A673 (cell line): ENCODE measurements at regions not wholly inside any gene's neighbourhood (a gene's known extent, or its start where the extent isn't known, plus 50 kb on each side); places are given as distances from the start of the nearest gene placed in this dataset.

Source experiments
- BruUV-seq: library from RNA; stranded (reverse); fragments of 400-500 nt; replicated peaks from 2 replicates; lab custom pipeline; 2021; lab: Mats Ljungman, UMichigan
- CTCF ChIA-PET: fragments of 300-600 bp; sonication (Branson Sonifier 250); formaldehyde crosslinking; loops from one replicate; lab custom pipeline; 2022; ENCODE audit warnings: antibody characterized with exemption; lab: Charles Lee
- POLR2A ChIA-PET: fragments of 300-600 bp; sonication (Branson Sonifier 250); formaldehyde crosslinking; loops from one replicate; lab custom pipeline; 2022; ENCODE audit warnings: antibody characterized with exemption; ENCODE audit not compliant: low non-redundant PET; lab: Charles Lee
- DNase-seq: peaks from one replicate; pipeline ENCODE4 v3.0.0-alpha.2; 2015; ENCODE audit warnings: low spot score
- H3K27ac ChIP-seq: fragments of 200-600 bp; sonication (generic); 2 replicates; pipeline ENCODE4 v1.5.1; 2016; ENCODE audit warnings: mixed run types, low read depth, mild to moderate bottlenecking, mixed read lengths, antibody characterized with exemption, low read length; ENCODE audit not compliant: poor library complexity, severe bottlenecking
- H3K27me3 ChIP-seq: fragments of 200-600 bp; sonication (generic); replicated peaks from 2 replicates; pipeline ENCODE4 v1.6.1; 2017; ENCODE audit warnings: mixed run types, low read depth, mild to moderate bottlenecking, mixed read lengths, antibody characterized with exemption, low read length; ENCODE audit not compliant: insufficient read depth, poor library complexity
- H3K36me3 ChIP-seq: fragments of 200-600 bp; sonication (generic); 2 replicates; pipeline ENCODE4 v1.6.1; 2016; ENCODE audit warnings: mixed run types, mild to moderate bottlenecking, mixed read lengths, antibody characterized with exemption, low read length; ENCODE audit not compliant: insufficient read depth, poor library complexity, severe bottlenecking
- H3K4me1 ChIP-seq: fragments of 200-600 bp; sonication (generic); 2 replicates; pipeline ENCODE4 v1.6.1; 2017; ENCODE audit warnings: mixed run types, mild to moderate bottlenecking, mixed read lengths, antibody characterized with exemption, low read length; ENCODE audit not compliant: insufficient read depth, poor library complexity, severe bottlenecking
- H3K4me3 ChIP-seq: fragments of 200-600 bp; sonication (generic); 2 replicates; pipeline ENCODE4 v1.5.1; 2016; ENCODE audit warnings: low read depth, mixed run types, mild to moderate bottlenecking, mixed read lengths, low read length; ENCODE audit not compliant: poor library complexity, severe bottlenecking
- H3K9me3 ChIP-seq: fragments of 200-600 bp; sonication (generic); 2 replicates; pipeline ENCODE4 v1.6.1; 2016; ENCODE audit warnings: mixed run types, low read depth, mild to moderate bottlenecking, mixed read lengths, antibody characterized with exemption, low read length; ENCODE audit not compliant: poor library complexity, severe bottlenecking
- EZH2 ChIP-seq: fragments of 200-600 bp; sonication (generic); IDR thresholded peaks from 2 replicates; pipeline ENCODE4 v1.6.1; 2017; ENCODE audit warnings: borderline replicate concordance, low read depth, mild to moderate bottlenecking, mixed read lengths, antibody characterized with exemption, low read length; ENCODE audit not compliant: poor library complexity, severe bottlenecking
- intact Hi-C: fragments of 100-400 bp; cut with micrococcal nuclease; formaldehyde crosslinking; loops from one replicate; pipeline ENCODE4 v1.10.0; 2022; ENCODE audit not compliant: unreplicated experiment
- TF ChIP-seq, protein P1 (sequence below): fragments of 300-800, 200-600 bp; sonication (generic); conservative IDR thresholded peaks from 2 replicates; pipeline ENCODE4 v1.5.1; 2017; ENCODE audit warnings: low read depth, mild to moderate bottlenecking, antibody characterized with exemption, low read length, moderate library complexity, mixed read lengths

DNA sequence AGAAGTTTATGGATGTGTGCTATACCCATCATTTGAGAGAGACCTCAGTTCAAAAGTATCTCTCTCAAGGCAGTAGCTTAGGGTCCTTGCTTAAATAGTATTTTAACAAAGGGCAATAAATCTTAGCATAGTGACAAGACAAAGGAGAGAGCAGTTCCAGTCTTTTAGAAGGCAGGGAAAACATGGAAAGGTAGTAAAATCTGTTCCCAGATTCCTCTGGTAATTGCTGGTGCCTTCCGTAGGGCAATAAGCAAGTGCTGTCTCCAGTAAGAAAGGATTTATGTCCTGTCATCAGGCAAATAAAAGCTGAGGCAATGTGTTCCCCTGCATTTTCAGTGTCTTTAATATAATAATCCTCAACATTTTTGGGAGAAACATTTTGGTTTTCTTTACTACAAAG is 149.0 kb upstream of the MPHOSPH6 start:
- H3K36me3 ChIP-seq, result no peaks in the 10 kb centered on the region
- no peak for DNase-seq
- intact Hi-C loops, result no loop called here
- H3K4me1 ChIP-seq, result no peaks in the 10 kb centered on the region
- CTCF ChIA-PET, result interaction anchor here (0.7 kb wide), 1 partner anchor 8 kb away, joined by 6 read pairs; no protein-coding TSS in a partner anchor
- peaks cover 8% of the 10 kb centered on the region for H3K9me3 ChIP-seq
- H3K27me3 ChIP-seq, result peaks cover 5% of the 10 kb centered on the region
- POLR2A ChIA-PET, result no interaction called here
- no peak overlapping the region for H3K27ac ChIP-seq
- no peak for TF ChIP-seq EZH2
- TF ChIP-seq, protein P1, sequence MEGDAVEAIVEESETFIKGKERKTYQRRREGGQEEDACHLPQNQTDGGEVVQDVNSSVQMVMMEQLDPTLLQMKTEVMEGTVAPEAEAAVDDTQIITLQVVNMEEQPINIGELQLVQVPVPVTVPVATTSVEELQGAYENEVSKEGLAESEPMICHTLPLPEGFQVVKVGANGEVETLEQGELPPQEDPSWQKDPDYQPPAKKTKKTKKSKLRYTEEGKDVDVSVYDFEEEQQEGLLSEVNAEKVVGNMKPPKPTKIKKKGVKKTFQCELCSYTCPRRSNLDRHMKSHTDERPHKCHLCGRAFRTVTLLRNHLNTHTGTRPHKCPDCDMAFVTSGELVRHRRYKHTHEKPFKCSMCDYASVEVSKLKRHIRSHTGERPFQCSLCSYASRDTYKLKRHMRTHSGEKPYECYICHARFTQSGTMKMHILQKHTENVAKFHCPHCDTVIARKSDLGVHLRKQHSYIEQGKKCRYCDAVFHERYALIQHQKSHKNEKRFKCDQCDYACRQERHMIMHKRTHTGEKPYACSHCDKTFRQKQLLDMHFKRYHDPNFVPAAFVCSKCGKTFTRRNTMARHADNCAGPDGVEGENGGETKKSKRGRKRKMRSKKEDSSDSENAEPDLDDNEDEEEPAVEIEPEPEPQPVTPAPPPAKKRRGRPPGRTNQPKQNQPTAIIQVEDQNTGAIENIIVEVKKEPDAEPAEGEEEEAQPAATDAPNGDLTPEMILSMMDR, result no peak
- BruUV-seq, result no TSS peak
- no peak overlapping the region for H3K4me3 ChIP-seq

DNA sequence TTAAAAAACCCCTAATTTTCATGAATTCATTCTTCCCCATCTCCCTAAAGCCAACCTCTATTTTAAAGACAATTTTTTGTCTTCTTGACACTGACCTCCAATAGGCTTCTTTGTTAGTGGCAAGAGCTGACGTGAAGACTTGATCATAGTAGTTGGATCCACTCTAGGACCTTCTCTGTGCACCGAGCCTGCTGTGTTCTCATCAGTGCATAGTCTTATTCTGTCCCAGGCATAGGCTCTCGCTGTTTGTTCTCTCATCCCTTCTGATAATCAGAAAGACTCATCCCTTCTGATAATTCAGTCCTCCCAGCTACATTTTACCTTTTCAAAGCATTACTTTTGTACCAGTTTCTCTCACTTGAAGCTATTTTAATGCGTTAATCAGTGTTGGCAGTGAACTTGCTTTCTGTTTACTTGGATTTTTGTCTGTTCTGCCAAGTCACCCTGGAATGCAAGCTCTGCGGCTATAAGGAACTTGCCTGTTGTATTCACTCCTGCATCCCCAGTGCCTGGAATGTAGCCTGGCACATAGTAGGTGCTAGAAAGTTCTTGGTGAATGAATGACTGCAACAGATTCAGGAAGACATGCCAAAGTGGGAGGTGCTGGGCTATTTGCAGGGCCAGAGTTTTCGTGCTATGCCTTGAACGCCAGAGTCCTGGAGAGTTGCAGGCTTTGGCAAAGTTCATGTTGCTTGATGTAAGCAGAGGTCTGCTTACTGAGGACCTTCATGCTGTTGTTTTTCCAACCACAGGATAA is 147.6 kb upstream of the MPHOSPH6 start:
- BruUV-seq, result no TSS peak
- POLR2A ChIA-PET, result interaction anchor here (0.5 kb wide), 1 partner anchor 10 kb away, joined by 3 read pairs; no protein-coding TSS in a partner anchor
- intact Hi-C loops, result no loop called here
- peaks cover 5% of the 10 kb centered on the region for H3K27me3 ChIP-seq
- no peak overlapping the region for H3K4me3 ChIP-seq
- no peaks in the 10 kb centered on the region for H3K9me3 ChIP-seq
- TF ChIP-seq EZH2, result no peak
- TF ChIP-seq, protein P1, result no peak
- no peak overlapping the region for H3K27ac ChIP-seq
- no peaks in the 10 kb centered on the region for H3K36me3 ChIP-seq
- CTCF ChIA-PET, result no interaction called here
- H3K4me1 ChIP-seq, result no peaks in the 10 kb centered on the region
- DNase-seq, result no peak

GRCh38 chr16:82313754-82314153 is 143.7 kb upstream of the MPHOSPH6 start:
- no TSS peak for BruUV-seq
- DNase-seq, result no peak
- Histone ChIP-seq H3K27me3 (no peaks in the 10 kb centered on the region), H3K36me3 (no peaks in the 10 kb centered on the region), H3K4me3 (no peak overlapping the region), H3K9me3 (no peaks in the 10 kb centered on the region), H3K27ac (no peak overlapping the region), H3K4me1 (no peaks in the 10 kb centered on the region)
- CTCF ChIA-PET, result no interaction called here
- intact Hi-C loops, result no loop called here
- POLR2A ChIA-PET, result no interaction called here
- TF ChIP-seq EZH2, result no peak
- TF ChIP-seq, protein P1, result no peak
